ENCODE measurements at regions not wholly inside any gene's neighbourhood (a gene's known extent, or its start where the extent isn't known, plus 50 kb on each side); places are given as distances from the start of the nearest gene placed in this dataset.

- TF ChIP-seq CTCF (IDR thresholded peaks at IDR 0.05) (no peak), POLR2A (IDR thresholded peaks at IDR 0.05) (no peak)
Observed at GRCh38 chr4:151599863-151600262, 160.9 kb downstream of the GATB start.
